ENCODE measurements at regions not wholly inside any gene's neighbourhood (a gene's known extent, or its start where the extent isn't known, plus 50 kb on each side); places are given as distances from the start of the nearest gene placed in this dataset.

GRCh38 chr5:165309446-165309845 is 1804.0 kb downstream of the MAT2B start:
- H3K79me2 ChIP-seq (ENCODE audit: control insufficient read depth, insufficient read depth, low read length): no peaks in the 10 kb centered on the region
- no peaks in the 10 kb centered on the region for H3K36me3 ChIP-seq (replicated peaks in 1 of 2; ENCODE audit: control extremely low read depth in 1 of 2, control insufficient read depth in 1 of 2, extremely low read depth in 1 of 2, insufficient read depth in 2 of 2, low read length in 1 of 2)
- ATAC-seq (ENCODE audit: low read depth) (no peak), DNase-seq (no peak)
- H3K27ac ChIP-seq (ENCODE audit: low read length in 2 of 2): no peak overlapping the region
- no peaks in the 10 kb centered on the region for H3K4me1 Mint-ChIP-seq
- no peak overlapping the region for H3K9ac ChIP-seq (ENCODE audit: low read length)
- TF ChIP-seq EZH2 (IDR thresholded peaks at IDR 0.05; ENCODE audit: borderline replicate concordance, insufficient read depth, low read depth, low read length, poor library complexity, severe bottlenecking): no peak
- TF ChIP-seq CTCF (IDR thresholded peaks at IDR 0.05): no peak
- 75% methylated on average over 1 of the region's 3 CpGs for WGBS (ENCODE audit: insufficient coverage)
- H4K20me1 ChIP-seq (ENCODE audit: control insufficient read depth, insufficient read depth, low read length, poor library complexity, severe bottlenecking): no peaks in the 10 kb centered on the region
- no peak overlapping the region for H3K4me2 ChIP-seq (replicated peaks; ENCODE audit: low read depth, low read length, poor library complexity, severe bottlenecking)
- H3K4me3 Mint-ChIP-seq: no peak overlapping the region
- H3K27ac Mint-ChIP-seq: no peak overlapping the region
- H2AFZ ChIP-seq (ENCODE audit: insufficient read depth, low read depth, low read length, poor library complexity, severe bottlenecking): no peak overlapping the region
- intact Hi-C loops (cut with micrococcal nuclease): no loop called here
- no peaks in the 10 kb centered on the region for H3K27me3 Mint-ChIP-seq
- CTCF ChIA-PET: no interaction called here
- no peaks in the 10 kb centered on the region for H3K27me3 ChIP-seq (replicated peaks in 1 of 4; ENCODE audit: control extremely low read depth in 1 of 4, control insufficient read depth in 3 of 4, insufficient read depth in 4 of 4, low read length in 3 of 4)
- H3K4me1 ChIP-seq (ENCODE audit: control insufficient read depth in 2 of 2, insufficient read depth in 2 of 2, low read length in 2 of 2): no peaks in the 10 kb centered on the region
- peaks cover 3% of the 10 kb centered on the region for H3K9me3 Mint-ChIP-seq (ENCODE audit: insufficient read depth)
- H3K4me3 ChIP-seq (ENCODE audit: control extremely low read depth in 1 of 5, extremely low read depth in 1 of 5, insufficient read depth in 1 of 5, low read depth in 2 of 5, low read length in 4 of 5): no peak overlapping the region
- POLR2A ChIA-PET: no interaction called here
- H3K9me3 ChIP-seq (ENCODE audit: control extremely low read depth in 1 of 3, control insufficient read depth in 2 of 3, insufficient read depth in 1 of 3, low read length in 2 of 3): no peaks in the 10 kb centered on the region

GRCh38 chr5:165310031-165310430 is 1804.6 kb downstream of the MAT2B start:
- WGBS (ENCODE audit: insufficient coverage): no CpG with 5 or more reads among the region's 2 CpGs
- H4K20me1 ChIP-seq (ENCODE audit: control insufficient read depth, insufficient read depth, low read length, poor library complexity, severe bottlenecking): no peaks in the 10 kb centered on the region
- H3K4me1 Mint-ChIP-seq: no peaks in the 10 kb centered on the region
- no peak overlapping the region for H3K27ac Mint-ChIP-seq
- no peak for TF ChIP-seq CTCF (IDR thresholded peaks at IDR 0.05)
- no peak for TF ChIP-seq EZH2 (IDR thresholded peaks at IDR 0.05; ENCODE audit: borderline replicate concordance, insufficient read depth, low read depth, low read length, poor library complexity, severe bottlenecking)
- peaks cover 3% of the 10 kb centered on the region for H3K9me3 Mint-ChIP-seq (ENCODE audit: insufficient read depth)
- H3K36me3 ChIP-seq (replicated peaks in 1 of 2; ENCODE audit: control extremely low read depth in 1 of 2, control insufficient read depth in 1 of 2, extremely low read depth in 1 of 2, insufficient read depth in 2 of 2, low read length in 1 of 2): no peaks in the 10 kb centered on the region
- H3K4me2 ChIP-seq (replicated peaks; ENCODE audit: low read depth, low read length, poor library complexity, severe bottlenecking): no peak overlapping the region
- H3K27me3 ChIP-seq (replicated peaks in 1 of 4; ENCODE audit: control extremely low read depth in 1 of 4, control insufficient read depth in 3 of 4, insufficient read depth in 4 of 4, low read length in 3 of 4): no peaks in the 10 kb centered on the region
- no peak overlapping the region for H3K4me3 Mint-ChIP-seq
- H3K27ac ChIP-seq (ENCODE audit: low read length in 2 of 2): no peak overlapping the region
- DNase-seq (no peak), ATAC-seq (ENCODE audit: low read depth) (no peak)
- H3K9ac ChIP-seq (ENCODE audit: low read length): no peak overlapping the region
- H3K4me3 ChIP-seq (ENCODE audit: control extremely low read depth in 1 of 5, extremely low read depth in 1 of 5, insufficient read depth in 1 of 5, low read depth in 2 of 5, low read length in 4 of 5): no peak overlapping the region
- no peak overlapping the region for H2AFZ ChIP-seq (ENCODE audit: insufficient read depth, low read depth, low read length, poor library complexity, severe bottlenecking)
- ChIA-PET POLR2A (no interaction called here), CTCF (no interaction called here)
- intact Hi-C loops (cut with micrococcal nuclease): no loop called here
- no peaks in the 10 kb centered on the region for H3K9me3 ChIP-seq (ENCODE audit: control extremely low read depth in 1 of 3, control insufficient read depth in 2 of 3, insufficient read depth in 1 of 3, low read length in 2 of 3)
- no peaks in the 10 kb centered on the region for H3K79me2 ChIP-seq (ENCODE audit: control insufficient read depth, insufficient read depth, low read length)
- H3K27me3 Mint-ChIP-seq: no peaks in the 10 kb centered on the region
- H3K4me1 ChIP-seq (ENCODE audit: control insufficient read depth in 2 of 2, insufficient read depth in 2 of 2, low read length in 2 of 2): no peaks in the 10 kb centered on the region
